Central memory CD4-positive, alpha-beta T cell (primary cell): ENCODE measurements at regions not wholly inside any gene's neighbourhood (a gene's known extent, or its start where the extent isn't known, plus 50 kb on each side); places are given as distances from the start of the nearest gene placed in this dataset.
A peak's percentile ranks its signal among the peaks of the same experiment; 100 is the strongest.
"Not testable (repeated sequence)": the region's sequence is repeated elsewhere in the genome, so short reads cannot be mapped to it uniquely, and the experiment has no call there.

Source experiments
- DNase-seq: peaks from one replicate; pipeline ENCODE4 v3.0.0; 2022

DNA sequence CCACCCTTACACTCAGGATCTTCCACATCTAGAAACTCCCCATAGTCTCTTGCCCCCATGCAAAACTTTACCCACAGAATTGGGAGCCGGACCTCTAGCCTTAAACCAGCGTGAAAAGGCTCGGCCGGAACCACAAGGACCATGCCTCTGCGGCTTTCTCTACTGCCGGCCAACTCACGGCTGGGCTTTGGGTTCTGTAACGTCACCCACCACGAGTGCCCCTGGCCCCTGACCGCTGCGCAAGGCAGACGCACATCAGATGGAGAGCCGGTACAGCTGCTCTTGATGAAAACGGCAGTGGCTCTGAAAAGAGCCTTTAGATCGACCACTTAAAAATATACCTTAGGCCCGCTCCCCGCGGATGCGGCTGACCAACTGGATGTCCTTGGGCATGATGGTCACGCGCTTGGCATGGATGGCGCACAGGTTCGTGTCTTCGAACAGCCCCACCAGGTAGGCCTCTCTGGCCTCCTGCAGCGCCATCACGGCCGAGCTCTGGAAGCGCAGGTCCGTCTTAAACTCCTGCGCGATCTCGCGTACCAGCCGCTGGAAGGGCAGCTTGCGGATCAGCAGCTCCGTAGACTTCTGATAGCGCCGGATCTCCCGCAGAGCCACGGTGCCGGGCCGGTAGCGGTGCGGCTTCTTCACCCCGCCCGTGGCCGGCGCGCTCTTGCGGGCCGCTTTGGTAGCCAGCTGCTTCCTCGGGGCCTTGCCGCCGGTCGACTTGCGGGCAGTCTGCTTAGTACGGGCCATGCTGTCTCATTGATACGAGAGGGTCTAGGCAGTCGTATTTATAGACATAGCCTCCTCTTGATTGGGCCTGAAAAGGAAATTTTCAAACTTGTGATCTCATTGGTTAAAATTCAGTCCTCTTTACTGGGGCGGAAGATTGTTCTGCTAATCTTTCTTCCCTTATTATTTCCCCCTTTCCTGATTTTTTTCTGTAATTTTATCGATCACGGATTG lies 66.3 kb downstream of the FAM72C start:
- not testable (repeated sequence) for DNase-seq

DNA sequence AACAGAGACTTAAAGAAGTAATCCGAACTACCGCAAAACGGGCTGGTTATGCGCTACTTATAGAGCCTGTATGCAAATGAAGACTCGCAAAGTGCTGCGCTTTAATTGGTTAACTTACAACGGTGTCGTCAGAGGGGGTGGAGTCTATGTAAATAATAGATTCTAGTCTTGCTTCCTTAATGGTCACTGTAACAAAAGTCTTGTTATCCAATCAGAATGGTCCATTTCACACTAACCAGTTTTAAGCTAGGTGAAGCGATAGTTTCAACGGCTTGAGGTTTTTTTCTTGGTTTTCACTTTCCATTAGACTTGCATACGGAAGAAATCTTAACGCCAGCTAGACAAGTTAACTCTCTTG lies 67.2 kb downstream of the FAM72C start:
- not testable (repeated sequence) for DNase-seq

DNA sequence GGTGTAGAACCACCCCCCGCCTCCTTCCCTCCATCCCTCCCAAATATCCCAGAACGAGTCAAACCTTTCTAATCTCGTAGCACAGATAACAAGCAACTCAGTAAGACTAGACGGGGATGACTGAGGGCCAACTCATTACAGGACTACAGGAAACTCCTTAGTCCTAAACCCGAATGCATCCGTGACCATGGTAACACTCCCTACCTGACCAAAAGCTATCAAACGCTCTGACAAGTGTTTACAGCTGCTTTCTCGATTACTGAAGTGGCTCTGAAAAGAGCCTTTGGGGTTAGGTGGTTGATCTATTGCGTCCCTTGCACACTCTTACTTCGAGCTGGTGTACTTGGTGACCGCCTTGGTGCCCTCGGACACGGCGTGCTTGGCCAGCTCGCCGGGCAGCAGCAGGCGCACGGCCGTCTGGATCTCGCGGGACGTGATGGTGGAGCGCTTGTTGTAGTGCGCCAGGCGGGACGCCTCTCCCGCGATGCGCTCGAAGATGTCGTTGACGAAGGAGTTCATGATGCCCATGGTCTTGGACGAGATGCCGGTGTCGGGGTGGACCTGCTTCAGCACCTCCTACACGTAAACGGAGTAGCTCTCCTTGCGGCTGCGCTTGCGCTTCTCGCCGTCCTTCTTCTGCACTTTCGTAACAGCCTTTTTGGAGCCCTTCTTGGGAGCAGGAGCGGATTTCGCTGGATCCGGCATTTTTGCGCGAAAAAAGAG lies 67.7 kb downstream of the FAM72C start:
- DNase-seq = not testable (repeated sequence)

DNA sequence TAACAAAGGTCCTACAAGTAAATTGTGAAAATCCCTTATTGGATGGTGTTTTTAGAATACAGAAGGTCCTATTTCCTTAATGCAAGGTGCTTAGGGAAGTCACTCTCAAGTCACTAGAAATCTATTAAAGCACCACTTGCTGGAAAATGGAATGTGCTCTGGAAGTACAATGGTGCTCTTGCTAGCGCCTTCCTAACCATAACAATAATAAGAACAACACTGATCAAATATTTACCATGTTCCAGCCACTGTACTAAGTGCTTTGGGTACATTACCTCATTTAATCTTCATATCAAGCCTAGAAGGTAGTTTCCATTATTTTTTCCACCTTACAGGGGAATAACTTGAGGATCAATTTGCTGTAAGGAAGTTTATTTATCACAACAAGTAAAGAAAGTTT lies 75.4 kb downstream of the FAM72C start:
- DNase-seq = not testable (repeated sequence)

DNA sequence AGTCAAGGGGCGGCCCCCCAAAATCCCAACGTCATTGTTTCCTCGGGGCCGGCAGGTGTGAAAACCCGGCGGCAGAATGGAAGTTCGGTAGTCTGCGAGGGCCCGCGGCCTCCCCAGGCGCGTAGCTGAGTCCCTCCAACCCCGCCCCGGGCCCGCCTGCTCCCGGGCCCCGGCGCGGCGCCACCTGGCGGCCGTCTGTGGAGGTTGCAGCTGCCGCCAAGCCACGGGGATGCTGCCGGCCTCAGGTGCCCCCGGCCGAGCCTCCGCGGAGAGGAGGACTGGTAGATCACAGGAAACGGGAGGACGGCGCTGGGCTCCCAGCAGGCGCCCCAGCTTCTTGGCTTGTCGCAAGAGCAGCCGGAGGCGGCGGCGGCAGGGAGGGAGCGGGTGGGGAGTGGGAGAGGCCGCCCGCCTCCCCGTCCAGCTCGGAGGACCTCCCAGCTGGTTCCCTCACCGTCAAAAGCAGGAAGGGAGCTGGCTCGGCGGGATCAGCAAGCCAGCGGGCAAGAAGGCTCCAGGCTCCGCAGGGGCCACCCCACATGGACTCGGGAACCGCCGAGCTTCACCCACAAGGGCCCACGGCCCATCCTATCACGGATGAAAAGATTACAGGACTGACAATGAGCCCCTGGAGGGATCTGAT lies 86.7 kb downstream of the FAM72C start:
- peak; percentile 44 for DNase-seq

- DNase-seq = peak; percentile 12
Measured at GRCh38 chr1:143884532-143884931, 87.3 kb downstream of the FAM72C start.

- not testable (repeated sequence) for DNase-seq
Measured at GRCh38 chr1:143879757-143880536, 91.8 kb downstream of the FAM72C start.

DNA sequence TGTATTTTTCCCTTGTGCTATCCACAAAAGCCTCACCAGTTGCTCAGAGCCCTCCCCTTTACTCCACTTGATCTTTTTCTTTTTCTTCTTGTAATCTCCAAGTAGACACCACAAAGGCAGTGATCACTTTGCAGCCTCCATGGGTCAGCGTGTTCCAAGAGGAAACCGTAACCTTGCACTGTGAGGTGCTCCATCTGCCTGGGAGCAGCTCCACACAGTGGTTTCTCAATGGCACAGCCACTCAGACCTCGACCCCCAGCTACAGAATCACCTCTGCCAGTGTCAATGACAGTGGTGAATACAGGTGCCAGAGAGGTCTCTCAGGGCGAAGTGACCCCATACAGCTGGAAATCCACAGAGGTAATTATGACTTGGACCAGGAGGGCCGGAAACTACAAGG lies 95.8 kb downstream of the FAM72C start:
- DNase-seq = not testable (repeated sequence)

DNA sequence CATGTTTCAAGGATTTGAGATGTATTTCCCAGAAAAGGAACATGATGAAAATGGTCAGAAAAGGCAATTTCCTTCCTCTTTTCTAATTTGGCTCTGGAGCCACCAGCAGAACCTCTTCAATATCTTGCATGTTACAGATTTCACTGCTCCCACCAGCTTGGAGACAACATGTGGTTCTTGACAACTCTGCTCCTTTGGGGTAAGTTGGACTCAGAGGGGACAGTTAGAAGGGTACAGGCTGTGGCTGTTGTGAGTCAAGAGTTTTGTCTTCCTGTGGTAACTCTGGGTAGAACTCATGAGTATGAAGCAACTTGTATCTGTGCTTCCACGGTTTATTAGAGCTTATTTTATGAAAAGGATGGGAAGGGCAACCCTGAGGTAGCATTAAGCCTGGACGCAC lies 97.2 kb downstream of the FAM72C start:
- DNase-seq = not testable (repeated sequence)

GRCh38 chr1:143873650-143874049 lies 98.1 kb downstream of the FAM72C start:
- not testable (repeated sequence) for DNase-seq

- not testable (repeated sequence) for DNase-seq
Measured at GRCh38 chr1:143870388-143870787, 101.4 kb downstream of the FAM72C start.

GRCh38 chr1:143867590-143868220 lies 104.1 kb downstream of the FAM72C start:
- not testable (repeated sequence) for DNase-seq

- not testable (repeated sequence) for DNase-seq
Measured at GRCh38 chr1:143863901-143864520, 107.8 kb downstream of the FAM72C start.

DNA sequence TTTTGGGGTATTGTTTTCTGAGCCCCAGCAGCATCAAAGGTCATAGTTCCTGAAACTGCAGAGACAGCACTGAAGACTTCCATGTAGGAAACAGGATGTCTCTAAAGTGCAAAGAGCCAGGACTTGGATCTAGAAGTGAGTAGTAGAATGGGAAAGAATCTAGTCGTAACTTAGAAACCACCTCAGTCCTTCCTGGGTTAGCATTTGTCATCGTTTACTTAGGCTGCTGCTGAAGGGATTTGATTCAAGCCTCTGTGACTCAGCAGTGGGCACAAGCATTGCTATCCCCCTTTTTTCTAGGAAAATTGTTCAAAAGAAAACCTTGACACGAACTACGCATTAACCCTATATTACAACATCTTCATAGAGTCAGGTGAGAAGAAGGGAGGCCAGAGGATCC lies 109.1 kb downstream of the FAM72C start:
- DNase-seq = not testable (repeated sequence)

- DNase-seq = not testable (repeated sequence)
Measured at GRCh38 chr1:143861306-143861705, 110.5 kb downstream of the FAM72C start.

- not testable (repeated sequence) for DNase-seq
Measured at GRCh38 chr1:143855867-143856266, 115.9 kb downstream of the FAM72C start.

- not testable (repeated sequence) for DNase-seq
Measured at GRCh38 chr1:143854069-143854468, 117.7 kb downstream of the FAM72C start.

DNA sequence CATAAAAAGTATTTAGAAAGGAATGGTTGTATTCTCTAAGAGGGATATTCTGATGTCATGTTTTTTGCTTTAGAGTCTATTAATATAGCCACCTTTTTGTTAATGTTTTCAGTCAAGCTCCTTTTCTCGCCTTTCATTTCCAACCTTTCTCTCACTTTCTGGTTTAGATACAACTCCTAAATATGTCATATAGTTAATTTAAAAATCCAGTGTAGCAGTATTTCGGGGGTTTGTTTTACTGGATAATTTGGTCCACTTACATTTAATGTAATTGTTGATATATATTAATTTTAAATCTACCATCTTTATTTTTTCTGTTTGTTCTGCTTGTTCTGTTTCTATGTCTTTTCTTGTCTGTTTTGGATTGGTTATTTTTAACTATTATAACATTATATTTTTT lies 121.1 kb downstream of the FAM72C start:
- not testable (repeated sequence) for DNase-seq

- not testable (repeated sequence) for DNase-seq
Measured at GRCh38 chr1:143848859-143849258, 122.9 kb downstream of the FAM72C start.

- DNase-seq = not testable (repeated sequence)
Measured at GRCh38 chr1:143845193-143845592, 126.6 kb downstream of the FAM72C start.

DNA sequence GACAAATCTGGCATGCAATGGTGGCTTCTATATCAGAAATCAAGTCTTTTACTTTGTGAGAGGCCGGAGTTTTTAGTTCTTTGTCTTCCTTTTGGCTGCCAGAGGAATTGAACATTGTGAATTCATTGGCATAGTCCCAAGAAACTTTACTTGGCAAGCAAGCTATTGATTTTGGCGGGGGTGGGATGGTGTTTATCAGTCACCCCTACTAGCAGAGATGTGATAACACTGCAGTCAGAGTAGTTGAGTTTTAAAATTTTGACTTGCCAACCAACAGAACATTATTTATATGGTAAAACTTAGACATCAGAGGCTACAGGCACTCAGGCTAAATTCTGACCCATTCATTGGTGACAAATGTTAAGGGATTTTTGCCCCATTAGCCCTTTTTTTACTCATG lies 129.7 kb downstream of the FAM72C start:
- not testable (repeated sequence) for DNase-seq
